BLaER1 treated with 17β-estradiol and CSF1 and Interleukin-3, amounts not matched to agents 10 nM and 100 nM (cell line): ENCODE measurements at regions not wholly inside any gene's neighbourhood (a gene's known extent, or its start where the extent isn't known, plus 50 kb on each side); places are given as distances from the start of the nearest gene placed in this dataset.
"Not testable (repeated sequence)": the region's sequence is repeated elsewhere in the genome, so short reads cannot be mapped to it uniquely, and the experiment has no call there.

Experiments used
- H3K27ac ChIP-seq, 11 experiments: shearing (Covaris generic); formaldehyde crosslinking; 2 replicates each; pipeline ENCODE4 v1.8.1; 2022
- H3K27me3 ChIP-seq, 11 experiments: shearing (Covaris generic); formaldehyde crosslinking; 2 replicates each; pipeline ENCODE4 v1.8.1; 2022
- H3K36me3 ChIP-seq, 11 experiments: shearing (Covaris generic); formaldehyde crosslinking; 2 replicates each; pipeline ENCODE4 v1.8.1; 2022
- H3K4me1 ChIP-seq, 10 experiments: shearing (Covaris generic); formaldehyde crosslinking; 2 replicates each; pipeline ENCODE4 v1.8.1; 2022
- H3K4me2 ChIP-seq, 11 experiments: shearing (Covaris generic); formaldehyde crosslinking; 2 replicates each; pipeline ENCODE4 v1.8.1; 2022
- H3K4me3 ChIP-seq, 10 experiments: shearing (Covaris generic); formaldehyde crosslinking; 2 replicates each; pipeline ENCODE4 v1.8.1; 2022
- H3K9ac ChIP-seq, 11 experiments: shearing (Covaris generic); formaldehyde crosslinking; 2 replicates each; pipeline ENCODE4 v1.8.1; 2022
- H3K9me3 ChIP-seq, 11 experiments: shearing (Covaris generic); formaldehyde crosslinking; replicated peaks in 1 of 11; 2 replicates each; pipeline ENCODE4 v1.8.1; 2022
- H4K20me1 ChIP-seq, 11 experiments: shearing (Covaris generic); formaldehyde crosslinking; 2 replicates each; pipeline ENCODE4 v1.8.1; 2022
- Cebpa-rat ChIP-seq, 11 experiments: shearing (Covaris generic); IDR thresholded peaks; 2 replicates each; pipeline ENCODE4 v1.8.1; 2022

GRCh38 chr21:35164380-35164779, 115.3 kb upstream of the RUNX1 start:
- Histone ChIP-seq H3K9me3 (peaks cover 10 to 31% (median 14%) of the 10 kb centered on the region in 11 experiments; a peak in 21 of 22 replicates), H3K36me3 (no peaks in the 10 kb centered on the region), H3K9ac (no peak overlapping the region), H3K27ac (no peak overlapping the region), H3K4me1 (no peaks in the 10 kb centered on the region), H3K27me3 (no peaks in the 10 kb centered on the region), H3K4me2 (no peak overlapping the region), H4K20me1 (no peaks in the 10 kb centered on the region), H3K4me3 (no peak overlapping the region)
- TF ChIP-seq Cebpa-rat (IDR thresholded peaks at IDR 0.05): no peak

GRCh38 chr21:35163411-35163810, 114.3 kb upstream of the RUNX1 start:
- Histone ChIP-seq H3K9me3 (peaks cover 17 to 38% (median 23%) of the 10 kb centered on the region in 11 experiments), H3K4me2 (no peak overlapping the region), H3K27ac (no peak overlapping the region), H3K27me3 (no peaks in the 10 kb centered on the region), H4K20me1 (no peaks in the 10 kb centered on the region), H3K4me3 (no peak overlapping the region), H3K4me1 (no peaks in the 10 kb centered on the region), H3K36me3 (no peaks in the 10 kb centered on the region), H3K9ac (no peak overlapping the region)
- TF ChIP-seq Cebpa-rat (IDR thresholded peaks at IDR 0.05): no peak

GRCh38 chr21:35162831-35163230, 113.7 kb upstream of the RUNX1 start:
- Histone ChIP-seq H3K9ac (no peak overlapping the region), H3K36me3 (0 out of 22 replicates have a peak, but pooled peaks cover 0 to 4% (median 0%) of the 10 kb centered on the region in 11 experiments), H4K20me1 (no peaks in the 10 kb centered on the region), H3K9me3 (peaks cover 23 to 41% (median 28%) of the 10 kb centered on the region in 11 experiments), H3K4me1 (no peaks in the 10 kb centered on the region), H3K4me3 (no peak overlapping the region), H3K27ac (no peak overlapping the region), H3K4me2 (no peak overlapping the region), H3K27me3 (no peaks in the 10 kb centered on the region)
- no peak for TF ChIP-seq Cebpa-rat (IDR thresholded peaks at IDR 0.05)

GRCh38 chr21:35159881-35160280, 110.8 kb upstream of the RUNX1 start:
- H3K9ac ChIP-seq: no peak overlapping the region
- H3K4me3 ChIP-seq: no peak overlapping the region
- no peak for TF ChIP-seq Cebpa-rat (IDR thresholded peaks at IDR 0.05)
- 0 out of 22 replicates have a peak, but pooled peaks cover 0 to 6% (median 0%) of the 10 kb centered on the region in 11 experiments for H3K36me3 ChIP-seq
- H3K9me3 ChIP-seq: peaks cover 29 to 44% (median 37%) of the 10 kb centered on the region in 11 experiments
- no peaks in the 10 kb centered on the region for H4K20me1 ChIP-seq
- H3K4me2 ChIP-seq: no peak overlapping the region
- H3K27ac ChIP-seq: no peak overlapping the region
- no peaks in the 10 kb centered on the region for H3K4me1 ChIP-seq
- no peaks in the 10 kb centered on the region for H3K27me3 ChIP-seq

GRCh38 chr21:35157374-35157773, 108.3 kb upstream of the RUNX1 start:
- H4K20me1 ChIP-seq, H3K4me2 ChIP-seq, H3K27ac ChIP-seq, H3K9ac ChIP-seq, H3K27me3 ChIP-seq, H3K4me1 ChIP-seq, H3K4me3 ChIP-seq, H3K36me3 ChIP-seq: not testable (repeated sequence)
- peaks cover 28 to 42% (median 34%) of the 10 kb centered on the region in 11 experiments for H3K9me3 ChIP-seq

GRCh38 chr21:35156293-35157278, 107.5 kb upstream of the RUNX1 start:
- Histone ChIP-seq H4K20me1 (no peaks in the 10 kb centered on the region), H3K4me1 (peaks cover 0 to under 1% (median 0%) of the 10 kb centered on the region in 10 experiments; a peak in 1 of 20 replicates), H3K9me3 (peaks cover 28 to 42% (median 34%) of the 10 kb centered on the region in 11 experiments), H3K36me3 (0 out of 22 replicates have a peak, but pooled peaks cover 0 to 6% (median 0%) of the 10 kb centered on the region in 11 experiments), H3K4me2 (no peak overlapping the region), H3K27me3 (no peaks in the 10 kb centered on the region), H3K27ac (no peak overlapping the region), H3K9ac (no peak overlapping the region), H3K4me3 (no peak overlapping the region)
- TF ChIP-seq Cebpa-rat (IDR thresholded peaks at IDR 0.05): no peak

- H3K9ac ChIP-seq: no peak overlapping the region
- no peaks in the 10 kb centered on the region for H4K20me1 ChIP-seq
- H3K4me1 ChIP-seq: peaks cover 0 to 8% (median 0%) of the 10 kb centered on the region in 10 experiments; a peak in 5 of 20 replicates
- H3K27me3 ChIP-seq: no peaks in the 10 kb centered on the region
- H3K9me3 ChIP-seq: peaks cover 28 to 50% (median 42%) of the 10 kb centered on the region in 11 experiments
- TF ChIP-seq Cebpa-rat (IDR thresholded peaks at IDR 0.05): no peak
- H3K36me3 ChIP-seq: 0 out of 22 replicates have a peak, but pooled peaks cover 0 to 6% (median 0%) of the 10 kb centered on the region in 11 experiments
- H3K27ac ChIP-seq: no peak overlapping the region
- H3K4me2 ChIP-seq: no peak overlapping the region
- H3K4me3 ChIP-seq: no peak overlapping the region
These were observed 105.7 kb upstream of the RUNX1 start for GRCh38 chr21:35154788-35155187.

- no peak overlapping the region for H3K27ac ChIP-seq
These were observed 104.6 kb upstream of the RUNX1 start for GRCh38 chr21:35153671-35154070.

GRCh38 chr21:35150562-35151226, 101.6 kb upstream of the RUNX1 start:
- H3K9ac ChIP-seq: no peak overlapping the region
- peaks cover 0 to 22% (median 11%) of the 10 kb centered on the region in 11 experiments; a peak in 16 of 22 replicates for H3K9me3 ChIP-seq
- H3K4me2 ChIP-seq: peak overlapping the region in 3 of 11 experiments; percentile 4 to 25 (median 16); a peak in 2 of 22 replicates
- no peak overlapping the region for H3K4me3 ChIP-seq
- H3K4me1 ChIP-seq: peaks cover 0 to 14% (median 2%) of the 10 kb centered on the region in 10 experiments; a peak in 7 of 20 replicates
- no peak overlapping the region for H3K27ac ChIP-seq
- no peaks in the 10 kb centered on the region for H3K36me3 ChIP-seq
- no peaks in the 10 kb centered on the region for H3K27me3 ChIP-seq
- no peaks in the 10 kb centered on the region for H4K20me1 ChIP-seq
- TF ChIP-seq Cebpa-rat (IDR thresholded peaks at IDR 0.05): no peak

More at GRCh38 chr21:35153671-35154070, 104.6 kb upstream of the RUNX1 start:
- Histone ChIP-seq H4K20me1 (no peaks in the 10 kb centered on the region), H3K27me3 (no peaks in the 10 kb centered on the region), H3K4me3 (no peak overlapping the region), H3K4me2 (no peak overlapping the region), H3K36me3 (0 out of 22 replicates have a peak, but pooled peaks cover 0 to 6% (median 0%) of the 10 kb centered on the region in 11 experiments), H3K9ac (no peak overlapping the region), H3K4me1 (peaks cover 0 to 8% (median 0%) of the 10 kb centered on the region in 10 experiments; a peak in 5 of 20 replicates), H3K9me3 (peaks cover 26 to 47% (median 38%) of the 10 kb centered on the region in 11 experiments)
- no peak for TF ChIP-seq Cebpa-rat (IDR thresholded peaks at IDR 0.05)
